ENCODE measurements at regions not wholly inside any gene's neighbourhood (a gene's known extent, or its start where the extent isn't known, plus 50 kb on each side); places are given as distances from the start of the nearest gene placed in this dataset.

GRCh38 chr11:19459240-19459639 is 218.5 kb upstream of the E2F8 start:
- in situ Hi-C loops (cut with MboI) (no loop called here), intact Hi-C loops (cut with micrococcal nuclease; ENCODE audit: unreplicated experiment) (no loop called here)
- Histone ChIP-seq H4K20me1 (ENCODE audit: control insufficient read depth, insufficient read depth) (no peaks in the 10 kb centered on the region), H2AFZ (ENCODE audit: control insufficient read depth, low read depth, low read length) (no peak overlapping the region), H3K36me3 (ENCODE audit: control insufficient read depth in 2 of 2, insufficient read depth in 2 of 2, low read length in 1 of 2) (no peaks in the 10 kb centered on the region), H3K4me2 (ENCODE audit: control insufficient read depth, insufficient read depth) (no peak overlapping the region), H3K4me1 (ENCODE audit: control insufficient read depth, insufficient read depth, low read length) (no peaks in the 10 kb centered on the region), H3K4me3 (no peak overlapping the region), H3K79me2 (ENCODE audit: control insufficient read depth, insufficient read depth, low read length) (no peaks in the 10 kb centered on the region), H3K9me3 (replicated peaks; ENCODE audit: control insufficient read depth, insufficient read depth, low read length) (no peaks in the 10 kb centered on the region), H3K9ac (ENCODE audit: control insufficient read depth, insufficient read depth, low read length) (no peak overlapping the region), H3K27ac (ENCODE audit: control insufficient read depth, insufficient read depth) (no peak overlapping the region), H3K27me3 (replicated peaks in 1 of 2; ENCODE audit: control insufficient read depth in 2 of 2, insufficient read depth in 2 of 2, low read length in 1 of 2) (no peaks in the 10 kb centered on the region)
- ChIA-PET SMC1A (ENCODE audit: uncharacterized antibody, unreplicated experiment) (interaction anchor here (1.1 kb wide), 1 partner anchor 16 kb away, joined by 3 read pairs; no protein-coding TSS in a partner anchor), POLR2A (no interaction called here), RAD21 (ENCODE audit: unreplicated experiment) (no interaction called here), CTCF (interaction anchor here (1.0 kb wide), 1 partner anchor 383 kb away, joined by 4 read pairs; no protein-coding TSS in a partner anchor)
- TF ChIP-seq SP1 (IDR thresholded peaks at IDR 0.05; ENCODE audit: low read depth, low read length) = no peak
- no peak for TF ChIP-seq MYB (IDR thresholded peaks at IDR 0.05; ENCODE audit: borderline replicate concordance, low read depth, low read length)
- TF ChIP-seq, protein P1, sequence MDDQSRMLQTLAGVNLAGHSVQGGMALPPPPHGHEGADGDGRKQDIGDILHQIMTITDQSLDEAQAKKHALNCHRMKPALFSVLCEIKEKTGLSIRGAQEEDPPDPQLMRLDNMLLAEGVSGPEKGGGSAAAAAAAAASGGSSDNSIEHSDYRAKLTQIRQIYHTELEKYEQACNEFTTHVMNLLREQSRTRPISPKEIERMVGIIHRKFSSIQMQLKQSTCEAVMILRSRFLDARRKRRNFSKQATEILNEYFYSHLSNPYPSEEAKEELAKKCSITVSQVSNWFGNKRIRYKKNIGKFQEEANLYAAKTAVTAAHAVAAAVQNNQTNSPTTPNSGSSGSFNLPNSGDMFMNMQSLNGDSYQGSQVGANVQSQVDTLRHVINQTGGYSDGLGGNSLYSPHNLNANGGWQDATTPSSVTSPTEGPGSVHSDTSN (IDR thresholded peaks at IDR 0.05; ENCODE audit: insufficient replicate concordance, low read depth, low read length) = peak; percentile 7
- TF ChIP-seq RELB (IDR thresholded peaks at IDR 0.05; ENCODE audit: low read depth) = no peak
- TF ChIP-seq RUNX3 (IDR thresholded peaks at IDR 0.05; ENCODE audit: low read length) = no peak
- peak; percentile 72 for TF ChIP-seq NFYB (IDR thresholded peaks at IDR 0.05; ENCODE audit: insufficient read depth, low read depth, low read length)
- TF ChIP-seq PKNOX1 (IDR thresholded peaks at IDR 0.05) = peak; percentile 67
- BruUV-seq (replicated peaks) = no TSS peak
- ATAC-seq (no peak), DNase-seq (ENCODE audit: low read depth, low spot score) (no peak), FAIRE-seq (no peak)

All from GM12878 (cell line).